PFSK-1 (cell line): ENCODE measurements at regions not wholly inside any gene's neighbourhood (a gene's known extent, or its start where the extent isn't known, plus 50 kb on each side); places are given as distances from the start of the nearest gene placed in this dataset.

ENCODE experiments used
- POLR2AphosphoS5 ChIP-seq: IDR thresholded peaks from 2 replicates; pipeline ENCODE4 v1.6.1; 2012; ENCODE audit warnings: low read depth, mild to moderate bottlenecking, control low read depth, low read length, moderate library complexity
- SIN3A ChIP-seq: IDR thresholded peaks from 2 replicates; pipeline ENCODE4 v1.6.1; 2012; ENCODE audit warnings: mild to moderate bottlenecking, low read length, moderate library complexity, borderline replicate concordance; ENCODE audit not compliant: insufficient read depth
- TAF1 ChIP-seq: IDR thresholded peaks from 2 replicates; pipeline ENCODE4 v1.6.1; 2012; ENCODE audit warnings: low read length, control low read depth, borderline replicate concordance; ENCODE audit not compliant: insufficient read depth
- TF ChIP-seq, protein P1 (sequence below), 2 experiments: IDR thresholded peaks; 2 replicates each; pipeline versions ENCODE4 v1.6.1 to v1.8.0; 2011 to 2012; ENCODE audit warnings: low read depth in 2 of 2, low read length in 2 of 2, control low read depth in 1 of 2, inconsistent platforms in 1 of 2, mild to moderate bottlenecking in 1 of 2, moderate library complexity in 1 of 2; ENCODE audit not compliant: insufficient read depth in 1 of 2

DNA sequence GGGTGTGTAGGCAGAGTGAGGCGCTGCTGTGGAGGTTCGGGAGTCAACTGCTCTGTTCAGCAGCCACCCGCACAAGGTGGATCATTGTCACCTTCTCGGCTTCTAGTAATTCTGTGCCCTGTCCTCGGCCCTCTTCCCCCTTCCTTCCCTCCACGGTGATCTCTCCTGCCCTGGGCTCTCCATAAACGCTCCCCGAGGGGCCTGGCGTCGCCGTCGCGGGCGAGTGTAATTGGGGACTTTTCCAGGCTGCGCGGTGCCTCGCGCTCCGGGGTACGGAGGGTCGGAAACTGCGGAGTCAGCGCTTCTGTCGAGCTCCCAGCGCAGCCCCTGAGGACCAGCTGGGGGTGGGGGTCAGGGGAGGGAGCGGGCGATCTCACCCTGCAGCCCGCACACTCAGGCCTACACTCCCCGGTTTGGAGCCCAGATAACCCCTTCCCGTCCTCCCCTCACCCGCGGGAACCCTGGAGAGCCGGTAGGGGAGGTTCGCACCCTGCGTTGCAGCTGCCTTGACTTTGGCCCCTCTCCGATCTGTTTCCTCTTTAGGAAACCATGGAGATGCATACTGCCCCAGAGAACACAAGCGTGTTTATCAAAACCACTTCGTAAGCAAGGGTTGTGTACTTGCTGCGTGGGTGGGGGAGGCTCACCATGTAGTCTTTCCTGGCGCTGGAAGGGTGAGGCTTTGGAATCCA is 188.3 kb upstream of the ZNF618 start:
- no peak for TF ChIP-seq TAF1
- TF ChIP-seq, protein P1, sequence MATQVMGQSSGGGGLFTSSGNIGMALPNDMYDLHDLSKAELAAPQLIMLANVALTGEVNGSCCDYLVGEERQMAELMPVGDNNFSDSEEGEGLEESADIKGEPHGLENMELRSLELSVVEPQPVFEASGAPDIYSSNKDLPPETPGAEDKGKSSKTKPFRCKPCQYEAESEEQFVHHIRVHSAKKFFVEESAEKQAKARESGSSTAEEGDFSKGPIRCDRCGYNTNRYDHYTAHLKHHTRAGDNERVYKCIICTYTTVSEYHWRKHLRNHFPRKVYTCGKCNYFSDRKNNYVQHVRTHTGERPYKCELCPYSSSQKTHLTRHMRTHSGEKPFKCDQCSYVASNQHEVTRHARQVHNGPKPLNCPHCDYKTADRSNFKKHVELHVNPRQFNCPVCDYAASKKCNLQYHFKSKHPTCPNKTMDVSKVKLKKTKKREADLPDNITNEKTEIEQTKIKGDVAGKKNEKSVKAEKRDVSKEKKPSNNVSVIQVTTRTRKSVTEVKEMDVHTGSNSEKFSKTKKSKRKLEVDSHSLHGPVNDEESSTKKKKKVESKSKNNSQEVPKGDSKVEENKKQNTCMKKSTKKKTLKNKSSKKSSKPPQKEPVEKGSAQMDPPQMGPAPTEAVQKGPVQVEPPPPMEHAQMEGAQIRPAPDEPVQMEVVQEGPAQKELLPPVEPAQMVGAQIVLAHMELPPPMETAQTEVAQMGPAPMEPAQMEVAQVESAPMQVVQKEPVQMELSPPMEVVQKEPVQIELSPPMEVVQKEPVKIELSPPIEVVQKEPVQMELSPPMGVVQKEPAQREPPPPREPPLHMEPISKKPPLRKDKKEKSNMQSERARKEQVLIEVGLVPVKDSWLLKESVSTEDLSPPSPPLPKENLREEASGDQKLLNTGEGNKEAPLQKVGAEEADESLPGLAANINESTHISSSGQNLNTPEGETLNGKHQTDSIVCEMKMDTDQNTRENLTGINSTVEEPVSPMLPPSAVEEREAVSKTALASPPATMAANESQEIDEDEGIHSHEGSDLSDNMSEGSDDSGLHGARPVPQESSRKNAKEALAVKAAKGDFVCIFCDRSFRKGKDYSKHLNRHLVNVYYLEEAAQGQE (IDR thresholded peaks at IDR 0.05; ENCODE audit: insufficient read depth in 1 of 2, low read depth in 2 of 2, low read length in 2 of 2) = no peak
- no peak for TF ChIP-seq POLR2AphosphoS5
- no peak for TF ChIP-seq SIN3A
